ENCODE measurements at regions not wholly inside any gene's neighbourhood (a gene's known extent, or its start where the extent isn't known, plus 50 kb on each side); places are given as distances from the start of the nearest gene placed in this dataset.
A peak's percentile ranks its signal among the peaks of the same experiment; 100 is the strongest.

- Histone ChIP-seq H4K20me1 (ENCODE audit: insufficient read depth, low read length) (no peaks in the 10 kb centered on the region), H3K27me3 (ENCODE audit: insufficient read depth, low read length) (no peaks in the 10 kb centered on the region), H3K9me3 (ENCODE audit: low read depth, low read length) (no peaks in the 10 kb centered on the region), H2AFZ (ENCODE audit: low read length) (no peak overlapping the region), H3K27ac (ENCODE audit: low read depth, low read length) (no peak overlapping the region), H3K36me3 (ENCODE audit: insufficient read depth, low read length) (no peaks in the 10 kb centered on the region), H3K4me1 (ENCODE audit: insufficient read depth, low read length) (no peaks in the 10 kb centered on the region), H3K4me2 (ENCODE audit: insufficient read depth, low read length) (no peak overlapping the region), H3K4me3 (ENCODE audit: insufficient read depth, low read length) (no peak overlapping the region), H3K79me2 (ENCODE audit: insufficient read depth, low read length) (no peaks in the 10 kb centered on the region)
- peak; percentile 61 for DNase-seq (ENCODE audit: insufficient read length, low spot score, missing footprints)
- no peak for TF ChIP-seq CTCF (IDR thresholded peaks at IDR 0.05; ENCODE audit: extremely low read depth, low read depth, low read length)
These were observed 150.9 kb downstream of the URI1 start for GRCh38 chr19:30092721-30093569.

GRCh38 chr19:30093966-30094755, 152.1 kb downstream of the URI1 start:
- peak; percentile 22 for DNase-seq (ENCODE audit: insufficient read length, low spot score, missing footprints)
- no peak for TF ChIP-seq CTCF (IDR thresholded peaks at IDR 0.05; ENCODE audit: extremely low read depth, low read depth, low read length)
- Histone ChIP-seq H3K9me3 (ENCODE audit: low read depth, low read length) (no peaks in the 10 kb centered on the region), H3K4me1 (ENCODE audit: insufficient read depth, low read length) (no peaks in the 10 kb centered on the region), H4K20me1 (ENCODE audit: insufficient read depth, low read length) (no peaks in the 10 kb centered on the region), H3K27ac (ENCODE audit: low read depth, low read length) (no peak overlapping the region), H3K4me3 (ENCODE audit: insufficient read depth, low read length) (no peak overlapping the region), H3K4me2 (ENCODE audit: insufficient read depth, low read length) (no peak overlapping the region), H3K36me3 (ENCODE audit: insufficient read depth, low read length) (no peaks in the 10 kb centered on the region), H3K79me2 (ENCODE audit: insufficient read depth, low read length) (no peaks in the 10 kb centered on the region), H3K27me3 (ENCODE audit: insufficient read depth, low read length) (no peaks in the 10 kb centered on the region), H2AFZ (ENCODE audit: low read length) (no peak overlapping the region)

GRCh38 chr19:30094756-30095140, 152.7 kb downstream of the URI1 start:
- DNase-seq (ENCODE audit: insufficient read length, low spot score, missing footprints), result peak; percentile 30
- no peak overlapping the region for H3K27ac ChIP-seq (ENCODE audit: low read depth, low read length)

More at GRCh38 chr19:30094756-30095140, 152.7 kb downstream of the URI1 start:
- no peak overlapping the region for H3K4me3 ChIP-seq (ENCODE audit: insufficient read depth, low read length)
- H3K4me2 ChIP-seq (ENCODE audit: insufficient read depth, low read length), result no peak overlapping the region
- H2AFZ ChIP-seq (ENCODE audit: low read length), result no peak overlapping the region
- H4K20me1 ChIP-seq (ENCODE audit: insufficient read depth, low read length), result no peaks in the 10 kb centered on the region
- H3K36me3 ChIP-seq (ENCODE audit: insufficient read depth, low read length), result no peaks in the 10 kb centered on the region
- no peaks in the 10 kb centered on the region for H3K79me2 ChIP-seq (ENCODE audit: insufficient read depth, low read length)
- H3K9me3 ChIP-seq (ENCODE audit: low read depth, low read length), result no peaks in the 10 kb centered on the region
- no peak for TF ChIP-seq CTCF (IDR thresholded peaks at IDR 0.05; ENCODE audit: extremely low read depth, low read depth, low read length)
- H3K27me3 ChIP-seq (ENCODE audit: insufficient read depth, low read length), result no peaks in the 10 kb centered on the region
- no peaks in the 10 kb centered on the region for H3K4me1 ChIP-seq (ENCODE audit: insufficient read depth, low read length)
